Peyer's patch (tissue), 4 donors: ENCODE measurements at regions not wholly inside any gene's neighbourhood (a gene's known extent, or its start where the extent isn't known, plus 50 kb on each side); places are given as distances from the start of the nearest gene placed in this dataset.

Experiments
- POLR2A ChIP-seq, 2 donors: fragments of 450-650 bp; IDR thresholded peaks; one replicate each; pipeline ENCODE4 v1.5.1; 2017; ENCODE audit warnings: antibody characterized with exemption in 2 of 2, mild to moderate bottlenecking in 2 of 2, moderate library complexity in 2 of 2
- TF ChIP-seq, protein P1 (sequence below), 6 experiments: fragments of 450-650 bp in 4 of 6; fragments of 200-600 bp in 2 of 6; sonication (generic) in 1 of 6; IDR thresholded peaks; one replicate each; pipeline ENCODE4 v1.5.1; 2017 to 2019; ENCODE audit warnings: antibody characterized with exemption in 6 of 6, mild to moderate bottlenecking in 3 of 6, moderate library complexity in 1 of 6

DNA sequence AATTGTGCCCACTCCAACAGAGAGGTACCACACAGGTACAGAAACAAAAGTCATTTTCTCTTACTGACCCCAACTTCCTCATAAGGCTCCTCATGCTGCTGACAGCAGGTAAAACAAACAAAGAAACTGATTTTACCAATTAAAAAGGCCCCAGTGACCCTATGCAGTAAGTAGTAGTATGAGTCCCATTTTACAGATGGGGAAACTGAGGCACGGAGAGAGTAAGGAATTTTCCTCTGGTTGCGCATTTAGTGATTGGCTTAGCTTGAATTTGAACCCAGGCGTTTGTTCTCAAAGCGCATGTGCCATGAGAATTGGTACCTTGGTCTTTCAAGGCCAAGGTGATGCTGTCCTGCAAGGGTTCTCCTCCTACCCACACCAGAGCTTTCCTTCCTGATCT, 66.1 kb upstream of the ZBTB40 start:
- TF ChIP-seq, protein P1, sequence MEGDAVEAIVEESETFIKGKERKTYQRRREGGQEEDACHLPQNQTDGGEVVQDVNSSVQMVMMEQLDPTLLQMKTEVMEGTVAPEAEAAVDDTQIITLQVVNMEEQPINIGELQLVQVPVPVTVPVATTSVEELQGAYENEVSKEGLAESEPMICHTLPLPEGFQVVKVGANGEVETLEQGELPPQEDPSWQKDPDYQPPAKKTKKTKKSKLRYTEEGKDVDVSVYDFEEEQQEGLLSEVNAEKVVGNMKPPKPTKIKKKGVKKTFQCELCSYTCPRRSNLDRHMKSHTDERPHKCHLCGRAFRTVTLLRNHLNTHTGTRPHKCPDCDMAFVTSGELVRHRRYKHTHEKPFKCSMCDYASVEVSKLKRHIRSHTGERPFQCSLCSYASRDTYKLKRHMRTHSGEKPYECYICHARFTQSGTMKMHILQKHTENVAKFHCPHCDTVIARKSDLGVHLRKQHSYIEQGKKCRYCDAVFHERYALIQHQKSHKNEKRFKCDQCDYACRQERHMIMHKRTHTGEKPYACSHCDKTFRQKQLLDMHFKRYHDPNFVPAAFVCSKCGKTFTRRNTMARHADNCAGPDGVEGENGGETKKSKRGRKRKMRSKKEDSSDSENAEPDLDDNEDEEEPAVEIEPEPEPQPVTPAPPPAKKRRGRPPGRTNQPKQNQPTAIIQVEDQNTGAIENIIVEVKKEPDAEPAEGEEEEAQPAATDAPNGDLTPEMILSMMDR (IDR thresholded peaks at IDR 0.05) = no peak
- TF ChIP-seq POLR2A (IDR thresholded peaks at IDR 0.05) = no peak
